ENCODE measurements at regions not wholly inside any gene's neighbourhood (a gene's known extent, or its start where the extent isn't known, plus 50 kb on each side); places are given as distances from the start of the nearest gene placed in this dataset.
"Not testable (repeated sequence)": the region's sequence is repeated elsewhere in the genome, so short reads cannot be mapped to it uniquely, and the experiment has no call there.

DNA sequence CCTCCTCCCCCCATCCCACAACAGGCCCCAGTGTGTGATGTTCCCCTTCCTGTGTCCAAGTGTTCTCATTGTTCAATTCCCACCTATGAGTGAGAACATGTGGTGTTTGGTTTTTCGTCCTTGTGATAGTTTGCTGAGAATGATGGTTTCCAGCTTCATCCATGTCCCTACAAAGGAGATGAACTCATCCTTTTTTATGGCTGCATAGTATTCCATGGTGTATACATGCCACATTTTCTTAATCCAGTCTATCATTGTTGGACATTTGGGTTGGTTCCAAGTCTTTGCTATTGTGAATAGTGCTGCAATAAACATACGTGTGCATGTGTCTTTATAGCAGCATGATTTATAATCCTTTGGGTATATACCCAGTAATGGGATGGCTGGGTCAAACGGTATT is 66.2 kb upstream of the RMP24 start:
- peaks cover 40% of the 10 kb centered on the region for H3K36me3 ChIP-seq (ENCODE audit: control insufficient read depth, insufficient read depth, low read length)
- not testable (repeated sequence) for H3K4me1 ChIP-seq (ENCODE audit: control insufficient read depth, insufficient read depth, low read length)

DNA sequence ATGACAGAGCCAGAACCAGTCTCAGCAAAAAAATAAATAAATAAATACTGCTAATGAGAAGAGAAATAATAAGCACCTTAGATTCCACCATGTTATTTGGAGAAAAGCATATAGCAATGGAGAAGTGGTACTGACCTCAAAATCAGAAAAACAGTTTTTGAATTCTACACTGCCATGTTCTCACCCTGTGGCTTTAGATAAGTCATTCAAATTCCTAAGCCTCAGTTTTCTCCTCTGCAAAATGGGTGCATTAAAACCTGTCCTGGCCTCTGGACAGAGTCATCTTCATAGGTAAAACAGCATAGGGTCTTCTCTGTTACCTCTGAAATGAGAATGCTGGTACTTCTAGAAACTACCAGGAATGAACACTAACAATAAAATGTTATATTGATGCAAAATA is 62.2 kb upstream of the RMP24 start:
- no peak overlapping the region for H3K27ac ChIP-seq (ENCODE audit: low read depth, low read length)
- peaks cover 25% of the 10 kb centered on the region for H3K36me3 ChIP-seq (ENCODE audit: control insufficient read depth, insufficient read depth, low read length)
- H3K9ac ChIP-seq (ENCODE audit: low read length), result no peak overlapping the region
- no peaks in the 10 kb centered on the region for H3K27me3 ChIP-seq (ENCODE audit: control insufficient read depth, insufficient read depth, low read length)
- H3K4me3 ChIP-seq (ENCODE audit: low read depth, low read length), result no peak overlapping the region
- peaks cover 5% of the 10 kb centered on the region; the same call in 1 of the 2 replicates for H3K4me1 ChIP-seq (ENCODE audit: control insufficient read depth, insufficient read depth, low read length)
- H3K9me3 ChIP-seq (ENCODE audit: control insufficient read depth, insufficient read depth, low read depth, low read length), result no peaks in the 10 kb centered on the region

More for the DNA sequence above, 66.2 kb upstream of the RMP24 start:
- not testable (repeated sequence) for H3K4me3 ChIP-seq (ENCODE audit: low read depth, low read length); H3K27ac ChIP-seq (ENCODE audit: low read depth, low read length); H3K9ac ChIP-seq (ENCODE audit: low read length); H3K27me3 ChIP-seq (ENCODE audit: control insufficient read depth, insufficient read depth, low read length); H3K9me3 ChIP-seq (ENCODE audit: control insufficient read depth, insufficient read depth, low read depth, low read length)

DNA sequence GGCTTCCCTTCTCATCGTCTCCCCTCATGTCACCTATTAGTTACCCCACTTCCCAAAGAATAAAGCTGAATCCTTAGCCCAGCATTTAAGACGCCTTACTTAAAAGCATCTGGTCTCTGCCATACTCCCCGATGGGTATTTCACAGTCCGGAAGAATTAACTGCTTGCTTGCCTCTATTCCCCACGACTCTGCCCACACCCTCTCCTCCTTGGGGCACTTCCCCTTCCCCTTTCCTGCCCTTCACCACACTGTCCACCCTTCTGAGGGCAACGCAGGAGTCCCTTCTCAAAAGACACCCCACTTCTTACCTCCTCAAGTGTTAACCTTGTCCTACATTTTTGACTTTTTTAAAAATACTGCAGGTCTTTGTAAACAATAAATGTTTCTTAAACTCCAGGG is 60.1 kb upstream of the RMP24 start:
- Histone ChIP-seq H3K36me3 (ENCODE audit: control insufficient read depth, insufficient read depth, low read length) (peaks cover 27% of the 10 kb centered on the region), H3K4me1 (ENCODE audit: control insufficient read depth, insufficient read depth, low read length) (peaks cover 5% of the 10 kb centered on the region; the same call in 1 of the 2 replicates), H3K27ac (ENCODE audit: low read depth, low read length) (no peak overlapping the region), H3K9me3 (ENCODE audit: control insufficient read depth, insufficient read depth, low read depth, low read length) (no peaks in the 10 kb centered on the region), H3K4me3 (ENCODE audit: low read depth, low read length) (no peak overlapping the region), H3K27me3 (ENCODE audit: control insufficient read depth, insufficient read depth, low read length) (no peaks in the 10 kb centered on the region), H3K9ac (ENCODE audit: low read length) (no peak overlapping the region)

DNA sequence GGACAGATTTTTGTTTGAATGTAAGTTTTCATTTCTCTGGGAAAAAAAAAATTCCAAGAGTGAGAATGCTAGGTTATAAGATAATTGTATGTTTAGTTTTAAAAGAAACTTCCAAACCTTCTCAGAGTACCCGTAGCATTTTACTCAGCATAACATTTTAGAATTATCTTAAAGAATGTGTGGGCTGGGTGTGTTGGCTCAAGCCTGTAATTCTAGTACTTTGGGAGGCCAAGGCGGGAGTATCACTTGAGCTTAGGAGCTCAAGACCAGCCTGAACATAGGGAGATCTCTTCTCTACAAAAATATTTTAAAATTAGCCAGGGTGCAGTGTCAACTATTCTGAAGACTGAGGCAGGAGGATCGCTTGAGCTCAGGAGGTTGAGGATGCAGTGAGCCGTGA is 57.4 kb upstream of the RMP24 start:
- Histone ChIP-seq H3K4me1 (ENCODE audit: control insufficient read depth, insufficient read depth, low read length) (peaks cover 5% of the 10 kb centered on the region; the same call in 1 of the 2 replicates), H3K36me3 (ENCODE audit: control insufficient read depth, insufficient read depth, low read length) (peaks cover 36% of the 10 kb centered on the region), H3K27ac (ENCODE audit: low read depth, low read length) (no peak overlapping the region), H3K27me3 (ENCODE audit: control insufficient read depth, insufficient read depth, low read length) (no peaks in the 10 kb centered on the region), H3K9me3 (ENCODE audit: control insufficient read depth, insufficient read depth, low read depth, low read length) (no peaks in the 10 kb centered on the region), H3K9ac (ENCODE audit: low read length) (no peak overlapping the region), H3K4me3 (ENCODE audit: low read depth, low read length) (no peak overlapping the region)

DNA sequence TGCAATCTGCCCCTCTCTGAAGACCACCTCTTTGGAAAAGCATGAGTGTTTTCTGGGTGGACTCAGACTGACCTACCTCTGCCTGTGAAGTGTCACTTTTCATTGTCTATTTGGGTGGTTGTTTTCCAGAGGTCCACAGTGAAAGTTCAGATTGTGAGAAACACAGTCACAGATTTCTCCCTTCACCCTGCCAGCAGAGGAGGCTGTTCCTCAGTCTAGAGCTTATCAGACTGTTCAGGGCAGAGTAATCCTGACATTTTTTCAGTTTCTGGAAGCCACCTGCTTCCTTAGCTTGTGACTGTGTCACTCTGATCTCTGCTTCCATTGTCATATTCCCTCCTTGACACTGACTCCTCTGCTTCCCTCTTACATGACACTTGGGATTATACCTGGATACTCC is 55.4 kb upstream of the RMP24 start:
- Histone ChIP-seq H3K27ac (ENCODE audit: low read depth, low read length) (no peak overlapping the region), H3K4me1 (ENCODE audit: control insufficient read depth, insufficient read depth, low read length) (peaks cover 5% of the 10 kb centered on the region; the same call in 1 of the 2 replicates), H3K36me3 (ENCODE audit: control insufficient read depth, insufficient read depth, low read length) (peaks cover 24% of the 10 kb centered on the region), H3K9ac (ENCODE audit: low read length) (no peak overlapping the region), H3K27me3 (ENCODE audit: control insufficient read depth, insufficient read depth, low read length) (no peaks in the 10 kb centered on the region), H3K4me3 (ENCODE audit: low read depth, low read length) (no peak overlapping the region), H3K9me3 (ENCODE audit: control insufficient read depth, insufficient read depth, low read depth, low read length) (no peaks in the 10 kb centered on the region)

DNA sequence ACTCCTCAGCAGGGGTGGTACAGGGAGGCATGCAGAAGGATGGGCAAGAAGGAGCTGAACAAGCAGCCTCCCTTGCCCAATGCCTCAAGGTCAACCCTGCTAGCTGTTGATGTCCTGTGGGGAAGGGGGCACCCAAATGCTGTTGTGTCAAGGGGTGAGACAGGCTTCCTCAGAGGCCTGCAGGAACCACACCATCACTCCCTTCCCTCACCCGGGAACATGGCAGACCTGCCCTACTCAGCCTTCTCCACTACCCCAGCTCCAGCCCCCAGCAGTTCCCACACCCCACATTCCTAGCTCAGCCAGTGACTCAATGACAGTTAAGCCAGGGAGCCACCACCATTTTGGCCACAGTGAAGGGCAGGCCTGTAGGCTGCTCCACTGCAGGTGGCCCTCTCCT is 53.9 kb upstream of the RMP24 start:
- Histone ChIP-seq H3K27ac (ENCODE audit: low read depth, low read length) (no peak overlapping the region), H3K4me3 (ENCODE audit: low read depth, low read length) (no peak overlapping the region), H3K4me1 (ENCODE audit: control insufficient read depth, insufficient read depth, low read length) (peaks cover 6% of the 10 kb centered on the region; the same call in 1 of the 2 replicates), H3K36me3 (ENCODE audit: control insufficient read depth, insufficient read depth, low read length) (peaks cover 38% of the 10 kb centered on the region), H3K9ac (ENCODE audit: low read length) (no peak overlapping the region), H3K9me3 (ENCODE audit: control insufficient read depth, insufficient read depth, low read depth, low read length) (no peaks in the 10 kb centered on the region), H3K27me3 (ENCODE audit: control insufficient read depth, insufficient read depth, low read length) (no peaks in the 10 kb centered on the region)

DNA sequence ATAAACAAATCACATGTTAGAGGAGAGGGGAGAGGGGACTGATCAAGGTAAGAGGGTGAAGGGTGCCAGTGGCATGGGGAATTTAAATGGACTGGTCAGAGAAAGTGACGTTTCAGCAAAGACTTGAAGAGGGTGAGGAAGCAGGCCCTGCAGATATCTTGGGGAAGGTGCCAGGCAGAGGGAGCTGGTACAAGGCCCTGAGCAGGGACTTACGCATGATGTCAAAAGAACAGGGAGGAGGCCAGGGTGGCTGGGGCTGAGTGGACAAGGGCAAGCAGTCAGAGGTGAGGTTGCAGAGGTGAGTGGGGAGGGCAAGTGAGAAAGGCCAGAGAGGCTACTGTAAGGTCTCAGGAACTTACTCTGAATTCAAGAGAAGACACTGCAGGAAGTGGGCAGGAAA is 53.3 kb upstream of the RMP24 start:
- Histone ChIP-seq H3K9ac (ENCODE audit: low read length) (no peak overlapping the region), H3K4me1 (ENCODE audit: control insufficient read depth, insufficient read depth, low read length) (peaks cover 13% of the 10 kb centered on the region; the same call in 1 of the 2 replicates), H3K27me3 (ENCODE audit: control insufficient read depth, insufficient read depth, low read length) (no peaks in the 10 kb centered on the region), H3K36me3 (ENCODE audit: control insufficient read depth, insufficient read depth, low read length) (peaks cover 42% of the 10 kb centered on the region), H3K4me3 (ENCODE audit: low read depth, low read length) (no peak overlapping the region), H3K27ac (ENCODE audit: low read depth, low read length) (no peak overlapping the region), H3K9me3 (ENCODE audit: control insufficient read depth, insufficient read depth, low read depth, low read length) (no peaks in the 10 kb centered on the region)

DNA sequence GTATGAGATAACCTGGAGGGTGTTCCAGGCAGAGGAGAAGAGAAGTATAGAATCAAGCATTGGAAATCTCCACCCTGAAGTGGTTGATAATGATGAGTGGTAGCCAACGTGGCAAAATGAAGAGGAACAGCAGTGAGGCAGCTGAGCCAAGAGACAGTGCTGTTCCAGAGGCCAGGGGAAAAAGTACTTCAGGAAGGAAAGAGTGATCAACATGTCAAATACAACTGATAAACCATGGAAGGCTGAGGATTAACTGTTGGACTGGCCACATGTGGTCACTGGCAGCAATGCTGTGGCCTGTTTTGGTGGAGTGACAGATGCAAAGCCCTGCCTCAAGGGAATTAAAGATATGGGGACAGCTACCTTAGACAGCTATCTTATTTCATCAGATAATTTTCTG is 51.9 kb upstream of the RMP24 start:
- Histone ChIP-seq H3K27me3 (ENCODE audit: control insufficient read depth, insufficient read depth, low read length) (no peaks in the 10 kb centered on the region), H3K4me3 (ENCODE audit: low read depth, low read length) (no peak overlapping the region), H3K9ac (ENCODE audit: low read length) (no peak overlapping the region), H3K4me1 (ENCODE audit: control insufficient read depth, insufficient read depth, low read length) (peaks cover 17% of the 10 kb centered on the region; the same call in 1 of the 2 replicates), H3K36me3 (ENCODE audit: control insufficient read depth, insufficient read depth, low read length) (peaks cover 48% of the 10 kb centered on the region), H3K9me3 (ENCODE audit: control insufficient read depth, insufficient read depth, low read depth, low read length) (no peaks in the 10 kb centered on the region), H3K27ac (ENCODE audit: low read depth, low read length) (no peak overlapping the region)
